Activated CD8-positive, alpha-beta T cell treated with anti-CD3 and anti-CD28 coated beads for 36 hours (primary cell): ENCODE measurements at regions not wholly inside any gene's neighbourhood (a gene's known extent, or its start where the extent isn't known, plus 50 kb on each side); places are given as distances from the start of the nearest gene placed in this dataset.

Experiments used
- ATAC-seq: fragments of 200-7000 bp; cut with Tn5 transposase; one replicate; pipeline ENCODE4 v1.10.0; 2021; ENCODE audit warnings: mild to moderate bottlenecking, moderate library complexity
- CTCF ChIA-PET: fragments of 350-600 bp; sonication (Branson Sonifier 250); formaldehyde crosslinking; loops from one replicate; lab custom pipeline; 2021; ENCODE audit warnings: antibody characterized with exemption; lab: Charles Lee
- POLR2A ChIA-PET: fragments of 350-600 bp; sonication (Branson Sonifier 250); formaldehyde crosslinking; loops from one replicate; lab custom pipeline; 2021; ENCODE audit warnings: antibody characterized with exemption; lab: Charles Lee
- DNase-seq: peaks from one replicate; pipeline ENCODE4 v3.0.0-alpha.2; 2020
- H3K27ac Mint-ChIP-seq: one replicate; pipeline ENCODE4 v1.8.0; 2021; ENCODE audit warnings: mild to moderate bottlenecking, mixed read lengths
- H3K27me3 Mint-ChIP-seq: one replicate; pipeline ENCODE4 v1.8.0; 2021; ENCODE audit warnings: mixed read lengths
- H3K36me3 Mint-ChIP-seq: one replicate; pipeline ENCODE4 v1.8.0; 2021; ENCODE audit warnings: low read depth, mixed read lengths
- H3K4me1 Mint-ChIP-seq: one replicate; pipeline ENCODE4 v1.8.0; 2021; ENCODE audit warnings: low read depth, mixed read lengths
- H3K4me3 Mint-ChIP-seq: one replicate; pipeline ENCODE4 v1.8.0; 2021; ENCODE audit warnings: mild to moderate bottlenecking, moderate library complexity, mixed read lengths
- H3K9me3 Mint-ChIP-seq: one replicate; pipeline ENCODE4 v1.8.0; 2021; ENCODE audit warnings: mixed read lengths
- intact Hi-C: fragments of 100-400 bp; cut with micrococcal nuclease; formaldehyde crosslinking; loops from one replicate; pipeline ENCODE4 v1.10.0; 2022
- TF ChIP-seq, protein P1 (sequence below): fragments of 200-600 bp; IDR thresholded peaks from one replicate; pipeline ENCODE4 v1.8.0; 2022; ENCODE audit warnings: antibody characterized with exemption, mild to moderate bottlenecking

GRCh38 chr5:81837667-81838306 is 86.9 kb upstream of the SSBP2 start:
- H3K4me1 Mint-ChIP-seq, result no peaks in the 10 kb centered on the region
- no peaks in the 10 kb centered on the region for H3K9me3 Mint-ChIP-seq
- H3K4me3 Mint-ChIP-seq, result no peak overlapping the region
- H3K27ac Mint-ChIP-seq, result no peak overlapping the region
- CTCF ChIA-PET, result interaction anchor here (0.7 to 2.4 kb wide), 13 partner anchors 9 to 412 kb away, joined by 3 to 10 read pairs (median 3); partner anchors contain the start of gene SSBP2
- intact Hi-C loops, result no loop called here
- DNase-seq, result no peak
- no peak for ATAC-seq
- POLR2A ChIA-PET, result interaction anchor here (1.1 kb wide), 1 partner anchor 14 kb away, joined by 3 read pairs; no protein-coding TSS in a partner anchor
- H3K27me3 Mint-ChIP-seq, result no peaks in the 10 kb centered on the region
- no peaks in the 10 kb centered on the region for H3K36me3 Mint-ChIP-seq
- TF ChIP-seq, protein P1, sequence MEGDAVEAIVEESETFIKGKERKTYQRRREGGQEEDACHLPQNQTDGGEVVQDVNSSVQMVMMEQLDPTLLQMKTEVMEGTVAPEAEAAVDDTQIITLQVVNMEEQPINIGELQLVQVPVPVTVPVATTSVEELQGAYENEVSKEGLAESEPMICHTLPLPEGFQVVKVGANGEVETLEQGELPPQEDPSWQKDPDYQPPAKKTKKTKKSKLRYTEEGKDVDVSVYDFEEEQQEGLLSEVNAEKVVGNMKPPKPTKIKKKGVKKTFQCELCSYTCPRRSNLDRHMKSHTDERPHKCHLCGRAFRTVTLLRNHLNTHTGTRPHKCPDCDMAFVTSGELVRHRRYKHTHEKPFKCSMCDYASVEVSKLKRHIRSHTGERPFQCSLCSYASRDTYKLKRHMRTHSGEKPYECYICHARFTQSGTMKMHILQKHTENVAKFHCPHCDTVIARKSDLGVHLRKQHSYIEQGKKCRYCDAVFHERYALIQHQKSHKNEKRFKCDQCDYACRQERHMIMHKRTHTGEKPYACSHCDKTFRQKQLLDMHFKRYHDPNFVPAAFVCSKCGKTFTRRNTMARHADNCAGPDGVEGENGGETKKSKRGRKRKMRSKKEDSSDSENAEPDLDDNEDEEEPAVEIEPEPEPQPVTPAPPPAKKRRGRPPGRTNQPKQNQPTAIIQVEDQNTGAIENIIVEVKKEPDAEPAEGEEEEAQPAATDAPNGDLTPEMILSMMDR, result no peak

DNA sequence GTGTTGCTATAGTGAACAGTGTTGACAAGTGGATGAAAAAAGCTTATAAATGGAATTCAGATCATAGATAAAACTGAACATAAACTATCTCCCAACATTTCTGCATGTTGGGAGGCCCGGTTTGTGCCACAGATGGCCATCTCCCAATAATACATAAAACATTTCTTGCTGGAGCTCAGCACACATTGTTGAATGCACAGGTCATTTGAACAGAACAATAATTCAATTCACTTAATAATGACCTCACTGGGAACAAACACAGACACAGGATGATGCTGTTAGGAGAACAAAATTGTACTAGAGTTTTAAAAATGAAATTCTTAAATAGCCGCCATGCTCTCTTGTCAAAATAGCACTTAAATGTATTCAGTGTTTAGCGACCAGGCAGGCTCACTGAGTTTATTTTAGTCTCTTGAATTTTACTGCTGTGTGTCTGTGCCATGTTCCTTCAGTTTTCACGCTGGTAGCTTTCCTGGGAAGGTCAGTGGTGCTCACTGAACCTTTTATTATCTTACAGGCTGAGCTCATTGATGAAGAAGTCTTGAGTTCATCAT is 85.0 kb upstream of the SSBP2 start:
- CTCF ChIA-PET, result interaction anchor here (0.8 to 1.4 kb wide), 3 partner anchors 9 to 330 kb away, joined by 3 read pairs; no protein-coding TSS in a partner anchor
- intact Hi-C loops, result no loop called here

GRCh38 chr5:81834021-81834660 is 83.2 kb upstream of the SSBP2 start:
- TF ChIP-seq, protein P1, result no peak
- ChIA-PET CTCF (interaction anchor here (0.7 kb wide), 1 partner anchor 9 kb away, joined by 3 read pairs; no protein-coding TSS in a partner anchor), POLR2A (interaction anchor here (0.9 kb wide), 1 partner anchor 11 kb away, joined by 3 read pairs; no protein-coding TSS in a partner anchor)
- Mint-ChIP-seq H3K27ac (no peak overlapping the region), H3K27me3 (no peaks in the 10 kb centered on the region), H3K4me1 (no peaks in the 10 kb centered on the region), H3K9me3 (no peaks in the 10 kb centered on the region), H3K36me3 (no peaks in the 10 kb centered on the region), H3K4me3 (no peak overlapping the region)
- ATAC-seq, result no peak
- DNase-seq, result no peak
- intact Hi-C loops, result no loop called here

More for the DNA sequence above, 85.0 kb upstream of the SSBP2 start:
- Mint-ChIP-seq H3K9me3 (no peaks in the 10 kb centered on the region), H3K27me3 (no peaks in the 10 kb centered on the region), H3K4me1 (no peaks in the 10 kb centered on the region), H3K36me3 (no peaks in the 10 kb centered on the region), H3K4me3 (no peak overlapping the region), H3K27ac (no peak overlapping the region)
- TF ChIP-seq, protein P1, result no peak
- POLR2A ChIA-PET, result interaction anchor here (1.0 kb wide), 1 partner anchor 13 kb away, joined by 3 read pairs; no protein-coding TSS in a partner anchor
- DNase-seq (no peak), ATAC-seq (no peak)

DNA sequence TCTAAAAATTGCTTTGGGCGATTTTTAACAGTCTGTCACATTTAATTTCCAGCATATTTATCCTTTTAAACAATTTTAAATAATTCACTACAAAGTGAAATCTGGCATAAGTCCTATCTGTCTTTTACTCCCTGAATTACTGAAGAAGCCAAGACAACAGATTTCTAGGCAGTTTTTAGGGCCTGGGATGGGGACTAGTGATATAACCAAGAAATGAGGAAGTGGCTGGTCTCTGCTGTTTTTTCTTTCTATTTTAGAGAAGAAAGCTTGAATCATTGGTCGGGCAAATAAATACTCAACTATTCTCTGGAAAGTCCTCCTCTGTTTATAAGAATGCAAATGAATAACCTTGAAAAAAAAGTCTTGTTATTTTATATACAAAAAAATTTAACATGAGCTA is 79.7 kb upstream of the SSBP2 start:
- Mint-ChIP-seq H3K9me3 (no peaks in the 10 kb centered on the region), H3K27ac (no peak overlapping the region), H3K36me3 (no peaks in the 10 kb centered on the region), H3K27me3 (no peaks in the 10 kb centered on the region), H3K4me3 (no peak overlapping the region), H3K4me1 (peaks cover 3% of the 10 kb centered on the region)
- DNase-seq (no peak), ATAC-seq (no peak)
- CTCF ChIA-PET, result no interaction called here
- TF ChIP-seq, protein P1, result no peak
- POLR2A ChIA-PET, result no interaction called here
- intact Hi-C loops, result no loop called here
